ENCODE measurements at regions not wholly inside any gene's neighbourhood (a gene's known extent, or its start where the extent isn't known, plus 50 kb on each side); places are given as distances from the start of the nearest gene placed in this dataset.

- Histone ChIP-seq H3K4me1 (ENCODE audit: insufficient read depth, low read length) (no peaks in the 10 kb centered on the region), H3K27me3 (ENCODE audit: insufficient read depth, low read length) (no peaks in the 10 kb centered on the region), H3K36me3 (ENCODE audit: insufficient read depth, low read length) (no peaks in the 10 kb centered on the region), H2AFZ (ENCODE audit: low read depth, low read length) (no peak overlapping the region), H3K4me3 (ENCODE audit: low read length) (no peak overlapping the region), H3K9me3 (ENCODE audit: low read length) (no peaks in the 10 kb centered on the region)
Observed at GRCh38 chr14:45400950-45401640, 148.1 kb upstream of the MIS18BP1 start.

GRCh38 chr14:45400509-45400908 is 147.5 kb upstream of the MIS18BP1 start:
- Histone ChIP-seq H3K4me3 (ENCODE audit: low read length) (no peak overlapping the region), H3K4me1 (ENCODE audit: insufficient read depth, low read length) (no peaks in the 10 kb centered on the region), H2AFZ (ENCODE audit: low read depth, low read length) (no peak overlapping the region), H3K9me3 (ENCODE audit: low read length) (no peaks in the 10 kb centered on the region), H3K36me3 (ENCODE audit: insufficient read depth, low read length) (no peaks in the 10 kb centered on the region), H3K27me3 (ENCODE audit: insufficient read depth, low read length) (no peaks in the 10 kb centered on the region)

DNA sequence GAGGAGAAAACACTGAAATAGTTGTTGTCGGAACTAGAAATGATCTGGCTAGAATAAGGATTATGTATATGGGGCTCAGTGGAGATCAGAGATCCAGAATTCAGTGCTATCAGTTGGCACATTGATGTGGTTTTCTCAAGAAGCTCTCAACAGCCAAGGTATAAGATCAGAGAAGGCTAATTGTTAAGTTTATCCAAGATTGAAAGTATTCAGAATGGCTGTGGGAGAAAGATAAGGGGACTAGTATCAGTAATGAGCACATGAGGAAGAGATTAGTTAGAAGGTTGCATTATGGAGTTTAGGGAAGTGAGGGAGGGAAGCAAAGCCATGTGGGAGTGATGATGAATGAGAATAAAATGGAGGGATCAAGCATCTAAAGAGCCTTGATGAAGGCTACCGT is 128.1 kb upstream of the MIS18BP1 start:
- Histone ChIP-seq H3K4me3 (ENCODE audit: low read length) (no peak overlapping the region), H2AFZ (ENCODE audit: low read depth, low read length) (no peak overlapping the region), H3K36me3 (ENCODE audit: insufficient read depth, low read length) (no peaks in the 10 kb centered on the region), H3K9me3 (ENCODE audit: low read length) (no peaks in the 10 kb centered on the region), H3K4me1 (ENCODE audit: insufficient read depth, low read length) (no peaks in the 10 kb centered on the region), H3K27me3 (ENCODE audit: insufficient read depth, low read length) (no peaks in the 10 kb centered on the region)

GRCh38 chr14:45377166-45377565 is 124.2 kb upstream of the MIS18BP1 start:
- Histone ChIP-seq H2AFZ (ENCODE audit: low read depth, low read length) (no peak overlapping the region), H3K4me1 (ENCODE audit: insufficient read depth, low read length) (no peaks in the 10 kb centered on the region), H3K27me3 (ENCODE audit: insufficient read depth, low read length) (no peaks in the 10 kb centered on the region), H3K4me3 (ENCODE audit: low read length) (no peak overlapping the region), H3K9me3 (ENCODE audit: low read length) (no peaks in the 10 kb centered on the region), H3K36me3 (ENCODE audit: insufficient read depth, low read length) (no peaks in the 10 kb centered on the region)

DNA sequence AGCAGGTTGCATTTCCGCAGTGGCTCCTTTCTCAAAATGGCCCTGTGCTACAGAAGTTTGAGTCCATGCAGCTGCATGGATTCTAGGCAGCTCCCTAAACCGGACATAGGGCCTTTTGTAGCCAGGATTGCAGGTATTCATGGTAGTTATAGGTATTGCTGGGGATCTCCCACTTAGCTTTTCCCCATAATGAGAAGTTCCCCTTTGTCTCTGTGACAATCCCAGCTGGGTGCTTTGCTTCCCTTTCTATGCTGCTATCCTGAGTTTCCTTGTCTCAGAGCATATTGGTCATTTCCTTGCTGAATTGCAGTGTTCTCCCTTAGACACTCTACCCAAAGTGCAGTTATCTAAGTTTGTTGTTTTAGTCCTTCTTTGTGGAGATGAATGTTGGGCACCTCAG is 120.9 kb upstream of the MIS18BP1 start:
- Histone ChIP-seq H2AFZ (ENCODE audit: low read depth, low read length) (no peak overlapping the region), H3K27me3 (ENCODE audit: insufficient read depth, low read length) (no peaks in the 10 kb centered on the region), H3K36me3 (ENCODE audit: insufficient read depth, low read length) (no peaks in the 10 kb centered on the region), H3K4me3 (ENCODE audit: low read length) (no peak overlapping the region), H3K4me1 (ENCODE audit: insufficient read depth, low read length) (no peaks in the 10 kb centered on the region), H3K9me3 (ENCODE audit: low read length) (no peaks in the 10 kb centered on the region)

DNA sequence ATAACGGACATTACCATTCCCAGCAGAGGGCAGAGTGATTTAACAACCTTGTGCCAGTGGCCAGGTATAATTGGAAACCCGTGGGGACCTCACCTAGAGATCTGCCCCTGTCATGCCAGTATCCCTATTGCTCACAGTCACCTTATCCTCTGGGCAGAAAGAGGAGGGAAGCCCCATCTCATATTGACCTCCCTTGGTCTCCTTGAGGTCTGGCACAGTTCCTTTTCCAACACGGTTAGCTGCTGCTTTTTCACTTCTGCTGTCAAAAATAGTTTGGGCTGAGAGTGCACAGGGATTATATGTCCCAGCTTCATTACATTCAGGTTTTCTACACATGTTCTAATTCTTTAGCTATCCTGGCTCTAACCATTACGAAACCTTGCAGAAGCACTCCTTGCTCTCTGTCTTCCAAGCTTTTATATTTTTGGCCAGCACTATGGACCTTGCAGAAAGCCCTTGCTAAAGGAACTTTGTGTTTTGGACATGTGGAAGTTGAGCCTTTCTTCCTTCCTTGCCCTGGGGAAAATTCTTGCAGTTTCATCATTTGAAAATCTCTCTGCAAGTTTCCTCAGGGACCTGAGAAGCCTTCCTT is 111.7 kb upstream of the MIS18BP1 start:
- H3K4me3 ChIP-seq (ENCODE audit: low read length): no peak overlapping the region

DNA sequence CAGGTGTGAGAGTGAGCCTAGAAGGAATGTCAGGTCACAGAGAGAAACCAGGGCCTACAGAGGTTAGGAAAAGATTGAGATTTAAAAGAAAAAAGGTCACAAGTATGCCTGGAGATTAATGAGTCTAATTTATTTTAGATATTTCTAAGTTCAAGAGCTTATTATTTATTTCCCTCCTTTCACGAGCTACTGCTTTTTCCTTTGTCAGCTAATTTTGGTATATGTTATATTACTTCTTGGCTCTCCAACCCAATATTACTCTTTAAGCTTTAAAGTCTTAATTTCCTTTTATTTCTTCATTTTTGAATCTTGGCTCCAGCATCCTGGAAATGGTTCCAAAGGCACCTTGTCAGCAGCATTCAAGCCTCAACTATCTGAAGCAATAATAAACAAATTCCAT is 109.5 kb upstream of the MIS18BP1 start:
- Histone ChIP-seq H3K4me3 (ENCODE audit: low read length) (no peak overlapping the region), H3K27me3 (ENCODE audit: insufficient read depth, low read length) (no peaks in the 10 kb centered on the region), H3K4me1 (ENCODE audit: insufficient read depth, low read length) (no peaks in the 10 kb centered on the region), H3K9me3 (ENCODE audit: low read length) (no peaks in the 10 kb centered on the region), H2AFZ (ENCODE audit: low read depth, low read length) (no peak overlapping the region), H3K36me3 (ENCODE audit: insufficient read depth, low read length) (no peaks in the 10 kb centered on the region)

More for the DNA sequence above, 111.7 kb upstream of the MIS18BP1 start:
- H3K36me3 ChIP-seq (ENCODE audit: insufficient read depth, low read length): no peaks in the 10 kb centered on the region
- H3K27me3 ChIP-seq (ENCODE audit: insufficient read depth, low read length): no peaks in the 10 kb centered on the region
- no peaks in the 10 kb centered on the region for H3K4me1 ChIP-seq (ENCODE audit: insufficient read depth, low read length)
- no peaks in the 10 kb centered on the region for H3K9me3 ChIP-seq (ENCODE audit: low read length)
- H2AFZ ChIP-seq (ENCODE audit: low read depth, low read length): no peak overlapping the region

GRCh38 chr14:45361727-45362126 is 108.7 kb upstream of the MIS18BP1 start:
- no peaks in the 10 kb centered on the region for H3K4me1 ChIP-seq (ENCODE audit: insufficient read depth, low read length)
- H3K4me3 ChIP-seq (ENCODE audit: low read length): no peak overlapping the region
- no peaks in the 10 kb centered on the region for H3K9me3 ChIP-seq (ENCODE audit: low read length)
- H3K36me3 ChIP-seq (ENCODE audit: insufficient read depth, low read length): no peaks in the 10 kb centered on the region
- no peak overlapping the region for H2AFZ ChIP-seq (ENCODE audit: low read depth, low read length)
- H3K27me3 ChIP-seq (ENCODE audit: insufficient read depth, low read length): no peaks in the 10 kb centered on the region

DNA sequence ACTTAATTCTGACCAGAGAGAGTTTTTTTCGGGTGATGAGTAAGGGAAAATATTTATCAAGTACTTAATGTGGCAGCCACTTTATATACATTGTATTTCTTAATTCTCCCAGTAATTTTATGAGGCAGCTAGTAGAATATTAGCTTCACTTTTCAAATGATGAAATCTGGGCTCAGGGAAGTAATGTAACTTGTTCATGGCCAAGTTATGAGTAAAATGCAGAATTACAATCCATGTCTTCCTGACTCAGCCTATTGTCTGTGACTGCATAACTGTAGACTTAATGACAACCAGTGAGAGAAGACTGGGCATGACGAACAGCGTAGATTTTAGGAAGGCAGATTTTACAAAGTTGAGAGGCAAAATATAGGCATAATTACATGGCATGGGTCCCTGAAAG is 106.7 kb upstream of the MIS18BP1 start:
- Histone ChIP-seq H2AFZ (ENCODE audit: low read depth, low read length) (no peak overlapping the region), H3K36me3 (ENCODE audit: insufficient read depth, low read length) (no peaks in the 10 kb centered on the region), H3K9me3 (ENCODE audit: low read length) (no peaks in the 10 kb centered on the region), H3K4me3 (ENCODE audit: low read length) (no peak overlapping the region), H3K27me3 (ENCODE audit: insufficient read depth, low read length) (no peaks in the 10 kb centered on the region), H3K4me1 (ENCODE audit: insufficient read depth, low read length) (no peaks in the 10 kb centered on the region)

DNA sequence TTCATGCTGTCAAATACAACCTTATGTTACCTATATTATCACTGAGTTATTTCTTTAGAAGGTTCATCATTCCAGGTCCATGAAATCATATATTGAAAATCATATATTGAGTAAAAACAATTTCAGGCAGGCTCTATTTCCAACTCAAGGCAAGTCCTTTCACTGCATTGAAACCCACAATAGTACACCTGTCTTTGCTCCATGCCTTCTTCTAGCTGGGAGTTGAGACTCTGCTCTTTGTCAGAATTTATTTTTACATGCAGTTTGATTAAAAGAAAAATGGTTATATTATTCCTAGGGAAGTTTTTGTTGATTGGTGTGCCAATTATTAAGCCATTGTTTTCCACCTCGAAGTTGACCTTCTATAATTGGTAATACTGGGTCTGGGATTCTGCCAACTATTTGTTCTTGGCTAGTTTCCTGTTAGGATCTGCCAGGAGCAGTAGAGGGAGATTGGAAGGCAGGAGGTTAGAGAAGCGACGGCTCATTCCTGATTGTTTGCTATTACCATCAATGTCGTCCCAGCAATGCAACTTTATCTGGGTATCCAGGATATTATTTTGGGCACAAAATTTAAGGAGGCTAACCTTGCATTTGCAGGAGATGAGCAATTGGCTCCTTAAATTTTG is 79.5 kb upstream of the MIS18BP1 start:
- Histone ChIP-seq H3K4me3 (ENCODE audit: low read length) (no peak overlapping the region), H2AFZ (ENCODE audit: low read depth, low read length) (no peak overlapping the region), H3K4me1 (ENCODE audit: insufficient read depth, low read length) (no peaks in the 10 kb centered on the region), H3K9me3 (ENCODE audit: low read length) (peaks cover under 1% of the 10 kb centered on the region), H3K36me3 (ENCODE audit: insufficient read depth, low read length) (no peaks in the 10 kb centered on the region), H3K27me3 (ENCODE audit: insufficient read depth, low read length) (no peaks in the 10 kb centered on the region)

DNA sequence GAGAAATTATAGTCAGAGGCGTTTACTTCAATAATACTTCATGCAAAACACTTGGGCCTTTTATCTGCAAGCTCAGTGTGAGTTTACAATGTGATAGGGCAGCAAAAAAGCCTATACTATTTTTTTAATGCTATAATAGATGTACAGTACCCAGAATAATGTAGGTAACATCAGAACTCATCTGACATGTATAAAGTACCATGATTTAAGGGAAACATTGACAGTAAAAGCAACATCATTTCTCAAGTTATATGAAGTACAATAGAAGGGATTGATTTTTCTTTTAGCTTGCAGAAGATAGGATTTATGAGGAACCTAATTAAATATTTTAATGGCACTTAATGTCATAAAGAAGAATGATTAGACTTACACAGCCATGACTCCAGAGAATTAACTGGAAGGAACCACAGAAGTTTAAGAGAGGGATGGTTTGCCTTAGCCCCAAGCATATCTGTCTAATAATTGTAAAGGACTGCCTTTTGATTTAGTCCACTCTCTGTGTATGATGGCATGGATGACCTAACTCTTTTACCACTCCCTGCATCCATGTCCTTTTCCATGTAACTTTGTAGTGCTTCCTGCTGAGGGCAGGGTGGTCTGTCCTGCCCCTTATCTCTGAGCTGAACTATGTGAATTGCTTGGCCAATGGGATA is 55.9 kb upstream of the MIS18BP1 start:
- Histone ChIP-seq H3K9me3 (ENCODE audit: low read length) (no peaks in the 10 kb centered on the region), H2AFZ (ENCODE audit: low read depth, low read length) (no peak overlapping the region), H3K27me3 (ENCODE audit: insufficient read depth, low read length) (no peaks in the 10 kb centered on the region), H3K4me1 (ENCODE audit: insufficient read depth, low read length) (no peaks in the 10 kb centered on the region), H3K36me3 (ENCODE audit: insufficient read depth, low read length) (no peaks in the 10 kb centered on the region), H3K4me3 (ENCODE audit: low read length) (no peak overlapping the region)
